ENCODE measurements at regions not wholly inside any gene's neighbourhood (a gene's known extent, or its start where the extent isn't known, plus 50 kb on each side); places are given as distances from the start of the nearest gene placed in this dataset.

DNA sequence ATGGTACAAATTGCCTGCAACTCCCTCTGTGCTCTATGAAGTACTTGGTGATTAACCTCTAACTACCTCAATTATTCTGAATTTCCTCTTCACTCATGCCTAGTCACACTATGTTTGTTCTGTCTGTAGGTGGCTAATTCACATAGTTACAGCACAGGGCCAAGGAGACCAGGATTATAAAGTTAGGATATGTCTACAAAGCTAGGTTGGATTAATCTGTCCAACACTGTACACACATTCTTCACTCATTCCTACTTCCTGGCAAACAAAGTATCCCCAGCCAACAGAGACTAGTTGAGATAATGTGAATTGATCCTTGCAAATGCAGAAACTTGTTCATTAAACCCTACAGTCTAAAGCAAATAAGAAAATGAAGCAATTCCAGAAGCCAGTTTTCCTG lies 269.8 kb downstream of the HACE1 start:
- TF ChIP-seq, protein P1, sequence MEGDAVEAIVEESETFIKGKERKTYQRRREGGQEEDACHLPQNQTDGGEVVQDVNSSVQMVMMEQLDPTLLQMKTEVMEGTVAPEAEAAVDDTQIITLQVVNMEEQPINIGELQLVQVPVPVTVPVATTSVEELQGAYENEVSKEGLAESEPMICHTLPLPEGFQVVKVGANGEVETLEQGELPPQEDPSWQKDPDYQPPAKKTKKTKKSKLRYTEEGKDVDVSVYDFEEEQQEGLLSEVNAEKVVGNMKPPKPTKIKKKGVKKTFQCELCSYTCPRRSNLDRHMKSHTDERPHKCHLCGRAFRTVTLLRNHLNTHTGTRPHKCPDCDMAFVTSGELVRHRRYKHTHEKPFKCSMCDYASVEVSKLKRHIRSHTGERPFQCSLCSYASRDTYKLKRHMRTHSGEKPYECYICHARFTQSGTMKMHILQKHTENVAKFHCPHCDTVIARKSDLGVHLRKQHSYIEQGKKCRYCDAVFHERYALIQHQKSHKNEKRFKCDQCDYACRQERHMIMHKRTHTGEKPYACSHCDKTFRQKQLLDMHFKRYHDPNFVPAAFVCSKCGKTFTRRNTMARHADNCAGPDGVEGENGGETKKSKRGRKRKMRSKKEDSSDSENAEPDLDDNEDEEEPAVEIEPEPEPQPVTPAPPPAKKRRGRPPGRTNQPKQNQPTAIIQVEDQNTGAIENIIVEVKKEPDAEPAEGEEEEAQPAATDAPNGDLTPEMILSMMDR (IDR thresholded peaks at IDR 0.05; ENCODE audit: insufficient read depth, low read length, poor library complexity, severe bottlenecking): no peak
- TF ChIP-seq EZH2phosphoT487 (conservative IDR thresholded peaks at IDR 0.05; ENCODE audit: low read length): no peak
